ENCODE measurements at regions not wholly inside any gene's neighbourhood (a gene's known extent, or its start where the extent isn't known, plus 50 kb on each side); places are given as distances from the start of the nearest gene placed in this dataset.
"Not testable (repeated sequence)": the region's sequence is repeated elsewhere in the genome, so short reads cannot be mapped to it uniquely, and the experiment has no call there.

- DNase-seq (ENCODE audit: low spot score) = not testable (repeated sequence)
Observed at GRCh38 chr7:106713452-106713851, 52.5 kb upstream of the CCDC71L start.

- not testable (repeated sequence) for DNase-seq (ENCODE audit: low spot score)
Observed at GRCh38 chr7:106714590-106715442, 53.9 kb upstream of the CCDC71L start.

DNA sequence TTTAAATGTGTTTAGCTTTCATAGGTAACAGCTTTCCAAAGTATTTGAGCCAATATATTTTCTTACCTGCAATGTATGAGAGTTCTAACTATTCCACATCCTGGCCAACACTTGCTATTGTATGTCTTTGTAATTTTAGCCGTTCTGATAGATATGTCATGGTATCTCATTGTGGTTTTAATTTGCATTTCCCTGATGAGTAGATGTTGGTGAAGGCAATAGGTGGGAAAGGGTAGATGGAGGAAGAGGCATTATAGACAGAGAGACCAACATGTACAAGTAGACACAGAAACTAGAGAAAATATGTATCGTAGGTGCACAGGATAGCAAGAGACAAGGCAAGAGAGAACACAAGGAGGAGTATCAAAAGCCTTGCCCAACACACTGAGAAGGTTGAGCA lies 54.8 kb upstream of the CCDC71L start:
- DNase-seq (ENCODE audit: low spot score) = no peak

DNA sequence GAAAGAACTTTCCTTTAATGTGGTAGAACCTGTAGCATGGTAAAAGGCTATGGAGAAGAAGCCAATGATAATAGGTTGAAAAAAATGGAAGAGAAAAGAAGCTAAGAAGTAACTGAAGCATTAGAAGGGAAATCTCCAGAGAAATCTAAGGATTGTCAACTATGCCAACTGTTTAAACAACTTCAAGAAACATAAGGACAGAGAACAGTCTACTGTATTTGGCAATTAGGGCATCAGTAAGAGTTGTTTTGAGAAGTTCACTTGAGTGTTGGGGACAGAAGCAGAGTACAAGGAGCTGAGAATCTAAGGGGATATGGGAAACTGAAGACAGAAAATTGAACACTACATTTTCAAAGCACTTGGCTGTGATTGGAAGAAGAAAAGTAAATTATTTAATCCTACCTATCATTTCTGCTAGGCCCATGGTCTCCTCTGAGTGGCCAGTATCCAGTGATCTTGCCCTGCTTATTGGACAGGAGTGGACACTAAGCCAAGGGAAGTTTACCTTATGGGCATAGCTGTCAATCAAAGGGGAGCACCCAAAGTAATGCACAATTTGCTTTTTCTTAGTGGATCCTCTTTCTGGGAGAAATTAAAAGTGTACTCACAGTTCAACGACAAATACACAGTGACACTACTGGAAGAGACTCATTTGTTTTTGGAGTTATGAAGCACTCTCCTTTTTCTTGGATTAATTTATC lies 56.4 kb upstream of the CCDC71L start:
- DNase-seq (ENCODE audit: low spot score) = no peak

GRCh38 chr7:106717955-106718871 lies 57.3 kb upstream of the CCDC71L start:
- peak; percentile 97 for DNase-seq (ENCODE audit: low spot score)

DNA sequence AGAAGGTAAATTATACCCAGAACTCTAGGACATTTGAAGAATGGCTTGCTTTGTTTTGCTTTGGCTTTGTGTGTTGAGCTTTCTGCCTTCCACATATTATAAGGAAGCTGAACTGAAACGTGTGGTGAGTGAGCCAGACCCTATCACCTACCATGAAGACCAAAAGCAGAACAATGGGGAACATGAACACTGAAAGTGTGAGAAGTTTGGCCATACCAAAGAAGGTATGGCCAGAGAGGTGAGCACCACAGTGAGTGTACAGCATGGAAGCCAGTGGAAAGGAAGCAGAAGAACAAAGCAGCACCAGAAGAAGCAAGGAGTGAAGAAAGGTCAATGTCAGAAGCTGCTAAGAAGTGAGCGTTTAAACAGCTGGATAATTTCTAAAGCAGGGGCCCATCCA lies 59.7 kb upstream of the CCDC71L start:
- no peak for DNase-seq (ENCODE audit: low spot score)

DNA sequence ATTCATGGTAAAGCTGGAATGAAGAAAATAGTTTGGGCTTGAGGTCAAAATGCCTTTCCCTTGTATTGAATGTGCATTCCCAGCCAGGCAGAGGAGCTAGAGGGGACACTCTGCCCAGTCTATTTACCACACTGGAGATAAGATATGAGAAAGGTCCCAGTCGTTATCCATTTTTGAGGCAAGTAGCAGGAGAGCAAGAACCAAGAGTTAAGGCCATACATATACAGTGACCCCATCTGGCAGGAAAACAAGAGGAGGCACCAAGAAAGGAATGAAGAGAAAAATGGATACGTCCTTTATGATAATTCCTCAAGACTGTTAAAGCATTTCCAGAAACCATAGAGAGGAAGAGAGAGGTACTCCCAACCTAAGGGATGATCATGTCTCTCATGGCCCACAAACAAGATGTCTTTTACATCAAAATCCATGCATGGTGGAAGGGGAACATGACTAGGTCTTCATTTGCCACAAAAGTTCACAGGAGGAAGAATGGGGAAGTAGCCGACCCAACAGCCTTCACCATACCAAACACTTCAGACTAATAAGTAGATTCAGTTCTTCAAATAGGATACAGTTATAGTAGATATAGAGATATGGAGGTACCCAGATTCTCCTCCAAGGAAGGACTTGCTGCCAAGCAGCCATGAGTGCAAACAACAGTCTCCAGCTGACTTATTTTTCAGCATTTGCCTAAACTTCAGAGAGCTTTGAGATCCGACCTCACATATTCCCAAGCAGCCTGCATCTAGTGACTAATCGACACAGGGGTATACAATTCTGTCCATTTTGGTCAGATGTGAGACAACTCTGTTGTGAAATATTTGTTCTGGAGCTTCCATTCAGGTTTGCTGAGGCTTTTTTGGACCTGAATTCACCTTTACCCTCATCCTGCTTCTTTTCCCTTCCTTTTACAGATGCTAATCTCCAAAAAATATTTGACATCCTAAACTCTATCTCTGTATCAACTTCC lies 61.1 kb upstream of the CCDC71L start:
- no peak for DNase-seq (ENCODE audit: low spot score)

GRCh38 chr7:106723398-106723797 lies 62.4 kb upstream of the CCDC71L start:
- no peak for DNase-seq (ENCODE audit: low spot score)

DNA sequence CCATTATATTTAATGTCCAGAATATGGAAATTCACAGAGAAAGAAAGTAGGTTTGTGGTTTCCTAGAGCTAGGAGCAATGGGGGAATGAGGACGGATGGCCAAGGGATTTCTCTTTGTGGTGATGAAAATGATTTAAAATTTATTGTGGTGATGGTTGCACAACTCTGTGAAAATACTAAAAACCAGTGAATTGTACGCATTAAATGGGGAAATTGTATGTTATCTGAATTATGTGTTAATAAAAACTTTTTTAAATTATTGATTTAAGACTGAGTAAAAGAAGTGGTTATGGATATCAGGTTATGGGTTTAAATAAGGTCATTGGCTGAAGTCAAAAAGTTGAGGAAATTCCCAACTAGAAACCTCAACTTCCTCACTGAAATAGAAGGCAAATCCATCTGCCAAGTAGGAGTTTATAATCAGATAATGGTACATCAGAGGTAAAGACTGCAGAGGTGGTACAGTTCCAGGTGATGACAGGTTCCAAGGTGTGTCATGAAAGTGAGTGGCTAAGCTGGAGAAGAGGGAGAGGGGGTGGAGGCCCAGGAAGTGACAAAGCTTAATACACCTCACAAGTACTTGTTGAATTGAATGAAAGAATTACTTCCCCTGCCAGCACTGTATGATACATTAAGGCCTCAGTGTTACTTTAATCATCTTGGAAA lies 68.9 kb upstream of the CCDC71L start:
- DNase-seq (ENCODE audit: low spot score) = no peak

DNA sequence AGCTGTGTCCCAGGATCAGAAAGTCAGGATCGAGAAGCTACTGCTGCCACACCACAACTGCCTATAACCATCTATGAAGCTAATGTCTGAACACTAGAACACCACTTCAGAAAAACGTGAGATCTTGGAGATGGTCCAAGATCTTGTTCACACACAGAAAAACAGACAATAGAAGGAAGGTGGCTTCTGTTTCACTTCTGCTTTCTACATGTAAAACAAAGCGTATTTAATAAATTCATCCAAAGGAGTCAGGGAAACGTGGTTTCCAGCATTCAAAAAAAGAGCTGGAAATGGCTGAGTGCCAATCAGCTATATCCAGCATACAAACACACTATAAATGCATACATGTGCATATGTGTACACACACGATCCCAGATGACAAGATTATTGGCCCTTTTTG lies 70.2 kb upstream of the CCDC71L start:
- DNase-seq (ENCODE audit: low spot score) = no peak

GRCh38 chr7:106731646-106732444 lies 70.9 kb upstream of the CCDC71L start:
- DNase-seq (ENCODE audit: low spot score) = peak; percentile 23

DNA sequence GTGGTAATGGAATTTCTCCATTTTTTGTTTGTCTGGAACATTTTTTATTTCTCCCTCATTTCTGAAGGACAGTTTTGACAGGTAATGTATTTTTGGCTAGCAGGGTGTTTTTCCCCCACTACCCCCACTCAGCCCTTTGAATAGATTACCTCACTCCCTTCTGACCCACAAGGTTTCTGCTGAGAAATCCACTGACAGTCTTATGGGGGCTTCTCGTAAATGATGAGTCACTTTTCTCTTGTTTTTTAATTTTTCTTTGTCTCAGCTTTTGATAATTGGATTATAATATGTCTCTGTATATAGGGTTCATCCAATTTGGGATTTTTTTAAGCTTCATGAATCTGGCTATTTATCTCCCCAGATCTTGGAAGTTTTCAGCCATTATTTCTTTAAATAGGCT lies 74.7 kb upstream of the CCDC71L start:
- no peak for DNase-seq (ENCODE audit: low spot score)

DNA sequence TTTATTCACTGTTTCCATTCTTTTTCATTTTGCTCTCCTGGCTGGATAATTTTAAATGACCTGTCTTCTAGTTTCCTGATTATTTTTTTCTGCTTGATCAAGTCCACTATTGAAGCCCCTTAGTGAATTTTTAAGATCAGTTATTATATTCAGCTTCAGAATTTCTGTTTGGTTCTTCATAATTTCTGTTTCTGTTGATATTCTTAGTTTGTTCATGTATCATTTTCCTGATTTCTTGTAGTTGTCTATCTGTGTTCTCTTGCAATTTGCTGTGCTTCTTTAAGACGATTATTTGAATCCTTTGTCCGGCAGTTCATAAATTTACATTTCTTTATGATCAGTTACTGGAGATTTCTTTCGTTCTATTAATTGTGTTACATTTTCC lies 75.2 kb upstream of the CCDC71L start:
- DNase-seq (ENCODE audit: low spot score) = no peak

DNA sequence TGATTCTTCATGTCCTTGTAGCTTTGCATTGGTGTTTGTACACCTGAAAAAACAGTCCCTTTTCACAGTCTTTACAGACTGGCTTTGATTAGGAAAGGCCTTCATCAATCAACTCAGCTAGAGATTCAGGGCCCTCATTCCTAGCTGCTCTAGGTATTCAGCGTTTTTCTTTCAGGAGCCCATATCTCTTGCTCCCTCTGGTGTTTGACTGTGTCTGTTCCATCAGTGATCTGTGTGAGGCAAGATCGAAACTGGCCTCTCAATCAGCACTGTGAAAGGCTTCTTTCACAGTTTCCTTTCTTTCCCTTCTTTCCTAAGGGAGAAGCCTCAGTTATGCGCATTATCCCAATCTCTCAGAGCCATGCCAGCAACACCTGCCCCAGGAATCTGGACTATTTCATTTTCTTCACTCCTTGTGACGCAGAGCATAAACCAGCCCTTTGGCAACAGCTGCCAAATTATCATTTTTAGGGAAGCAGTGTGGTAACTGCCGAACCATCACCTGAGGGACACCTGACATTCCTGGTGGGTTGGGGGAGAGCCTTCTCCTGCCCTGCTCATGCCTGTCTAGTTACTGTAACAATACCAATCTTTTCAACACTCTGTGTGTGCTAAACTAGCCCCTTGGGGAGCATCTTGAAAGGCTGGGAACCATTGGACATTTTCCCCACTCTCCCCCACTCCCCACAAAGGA lies 75.7 kb upstream of the CCDC71L start:
- peak; percentile 71 for DNase-seq (ENCODE audit: low spot score)

GRCh38 chr7:106737202-106737562 lies 76.2 kb upstream of the CCDC71L start:
- peak; percentile 50 for DNase-seq (ENCODE audit: low spot score)

DNA sequence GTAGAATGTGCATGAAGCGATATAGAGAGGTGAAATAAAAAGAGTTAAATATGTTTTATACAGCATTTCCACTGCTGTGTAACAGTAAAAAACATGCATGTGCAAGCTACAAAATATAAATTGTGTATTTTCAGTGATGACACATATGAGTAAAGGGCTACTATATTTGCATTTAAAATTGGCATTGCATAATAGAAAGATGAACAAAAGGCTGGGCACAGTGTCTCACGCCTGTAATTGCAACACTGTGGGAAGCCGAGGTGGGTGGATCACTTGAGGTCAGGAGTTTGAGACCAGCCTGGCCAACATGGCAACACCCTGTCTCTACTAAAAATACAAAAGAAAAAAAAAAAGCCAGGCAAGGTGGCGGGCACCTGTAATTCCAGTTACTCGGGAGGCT lies 79.8 kb upstream of the CCDC71L start:
- DNase-seq (ENCODE audit: low spot score) = no peak

DNA sequence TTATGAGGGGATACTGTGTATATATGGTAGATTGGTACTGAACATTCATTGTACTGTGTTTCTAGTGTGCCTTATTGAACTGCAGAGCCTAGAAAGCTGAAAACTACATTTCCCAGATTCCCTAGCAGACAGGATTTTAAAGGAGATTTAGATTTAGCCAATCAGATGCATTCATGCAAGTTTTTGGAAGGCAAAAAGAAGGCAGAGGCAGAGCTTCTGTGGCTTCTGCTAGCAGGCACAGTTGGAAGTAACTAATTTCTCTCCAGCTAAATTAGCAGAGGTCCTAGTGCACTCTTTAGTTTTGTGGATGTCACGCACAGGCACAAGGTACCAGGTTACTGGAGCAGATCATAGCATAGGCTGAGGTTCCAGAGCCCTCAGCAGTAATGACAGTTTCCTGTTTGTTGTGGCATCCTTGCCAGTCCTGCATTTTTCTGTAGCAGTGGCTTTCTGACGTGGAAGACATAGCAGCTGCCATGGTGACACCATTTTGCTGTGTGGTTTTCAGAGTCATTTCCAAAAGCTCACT lies 83.7 kb upstream of the CCDC71L start:
- no peak for DNase-seq (ENCODE audit: low spot score)

- not testable (repeated sequence) for DNase-seq (ENCODE audit: low spot score)
Observed at GRCh38 chr7:106747301-106747700, 86.3 kb upstream of the CCDC71L start.

- DNase-seq (ENCODE audit: low spot score) = no peak
Observed at GRCh38 chr7:106747804-106748203, 86.8 kb upstream of the CCDC71L start.
